H1 (cell line): ENCODE measurements at regions not wholly inside any gene's neighbourhood (a gene's known extent, or its start where the extent isn't known, plus 50 kb on each side); places are given as distances from the start of the nearest gene placed in this dataset.
A peak's percentile ranks its signal among the peaks of the same experiment; 100 is the strongest.

ENCODE experiments used
- CTCF ChIA-PET: fragments of 300-600 bp; sonication (Branson Sonifier 250); formaldehyde crosslinking; loops from one replicate; lab custom pipeline; 2021; ENCODE audit not compliant: partially characterized antibody; lab: Charles Lee
- POLR2A ChIA-PET: fragments of 300-600 bp; sonication (Branson Sonifier 250); formaldehyde crosslinking; loops from one replicate; lab custom pipeline; 2021; ENCODE audit warnings: inconsistent platforms; ENCODE audit not compliant: partially characterized antibody; lab: Charles Lee
- DNase-seq, 2 experiments: peaks; one replicate each; pipeline versions ENCODE4 v3.0.0 to v3.0.0-alpha.2; 2010 to 2022; ENCODE audit warnings: low spot score in 2 of 2, low read depth in 1 of 2, mixed read lengths in 1 of 2
- FAIRE-seq: peaks from 2 replicates; lab custom pipeline; 2011; peaks lifted over from hg19 to GRCh38; lab: Jason Lieb, UNC
- H2AFZ ChIP-seq: 2 replicates; pipeline ENCODE4 v1.8.1; 2012; ENCODE audit warnings: low read length, inconsistent platforms
- H2AK5ac ChIP-seq: 2 replicates; pipeline ENCODE4 v1.6.1; 2013; ENCODE audit warnings: low read depth, low read length
- H2BK120ac ChIP-seq: replicated peaks from 2 replicates; pipeline ENCODE3; 2013; ENCODE audit warnings: low read depth, low read length, inconsistent platforms
- H2BK12ac ChIP-seq: 2 replicates; pipeline ENCODE4 v1.6.1; 2013; ENCODE audit warnings: low read depth, low read length
- H2BK15ac ChIP-seq: 2 replicates; pipeline ENCODE4 v1.6.1; 2013; ENCODE audit warnings: low read length
- H2BK20ac ChIP-seq: 2 replicates; pipeline ENCODE4 v1.6.1; 2013; ENCODE audit warnings: low read length
- H2BK5ac ChIP-seq: 2 replicates; pipeline ENCODE4 v1.6.1; 2013; ENCODE audit warnings: low read depth, low read length
- H3K14ac ChIP-seq: 2 replicates; pipeline ENCODE4 v1.6.1; 2013; ENCODE audit warnings: inconsistent platforms; ENCODE audit not compliant: insufficient read length
- H3K18ac ChIP-seq: 2 replicates; pipeline ENCODE4 v1.6.1; 2013; ENCODE audit warnings: low read length; ENCODE audit errors: extremely low read depth
- H3K23ac ChIP-seq: 2 replicates; pipeline ENCODE4 v1.6.1; 2013; ENCODE audit warnings: inconsistent platforms; ENCODE audit not compliant: insufficient read length
- H3K23me2 ChIP-seq: 2 replicates; pipeline ENCODE4 v1.6.1; 2013; ENCODE audit warnings: low read depth, low read length
- H3K27ac ChIP-seq: 2 replicates; pipeline ENCODE4 v1.6.1; 2011; ENCODE audit warnings: low read depth, low read length, inconsistent platforms
- H3K27me3 ChIP-seq, 4 experiments: replicated peaks in 1 of 4; 1 replicate in 1 of 4; 2 replicates in 3 of 4; pipeline versions ENCODE4 v1.6.1 to v1.8.1; 2011 to 2013; ENCODE audit warnings: low read length in 3 of 4, mild to moderate bottlenecking in 3 of 4, inconsistent platforms in 2 of 4, mixed read lengths in 2 of 4, moderate library complexity in 1 of 4; ENCODE audit not compliant: control insufficient read depth in 3 of 4, insufficient read depth in 3 of 4; ENCODE audit errors: extremely low read depth in 1 of 4
- H3K36me3 ChIP-seq, 4 experiments: 2 replicates each; pipeline versions ENCODE4 v1.6.1 to v1.8.1; 2011 to 2013; ENCODE audit warnings: mild to moderate bottlenecking in 4 of 4, low read length in 3 of 4, moderate library complexity in 2 of 4, control low read depth in 1 of 4, inconsistent platforms in 1 of 4; ENCODE audit not compliant: insufficient read depth in 4 of 4, control insufficient read depth in 2 of 4
- H3K4ac ChIP-seq: replicated peaks from 2 replicates; pipeline ENCODE3; 2013; ENCODE audit warnings: low read length, low read depth, mixed read lengths, inconsistent platforms; ENCODE audit not compliant: insufficient read length
- H3K4me1 ChIP-seq, 4 experiments: replicated peaks in 1 of 4; 1 replicate in 1 of 4; 2 replicates in 3 of 4; pipeline versions ENCODE4 v1.6.1 to v1.8.1; 2011 to 2013; ENCODE audit warnings: low read length in 3 of 4, inconsistent platforms in 2 of 4, mixed read lengths in 1 of 4; ENCODE audit not compliant: insufficient read depth in 4 of 4, control insufficient read depth in 3 of 4
- H3K4me2 ChIP-seq, 2 experiments: 2 replicates each; pipeline versions ENCODE4 v1.6.1 to v1.8.1; 2011 to 2013; ENCODE audit warnings: low read depth in 2 of 2, low read length in 2 of 2, control low read depth in 1 of 2, inconsistent platforms in 1 of 2, mild to moderate bottlenecking in 1 of 2; ENCODE audit not compliant: insufficient read depth in 1 of 2
- H3K4me3 ChIP-seq, 4 experiments: fragments of 200-600, 300-600 bp in 1 of 4; sonication (generic), shearing (Covaris generic), sonication (Bioruptor Twin) in 1 of 4; 2 replicates each; pipeline versions ENCODE4 v1.5.1 to v1.8.1; 2011 to 2016; ENCODE audit warnings: low read length in 4 of 4, low read depth in 3 of 4, control low read depth in 2 of 4, inconsistent platforms in 2 of 4, mild to moderate bottlenecking in 2 of 4, mixed read lengths in 1 of 4, moderate library complexity in 1 of 4; ENCODE audit not compliant: insufficient read depth in 2 of 4; ENCODE audit errors: extremely low read depth in 1 of 4
- H3K56ac ChIP-seq: replicated peaks from 2 replicates; pipeline ENCODE3; 2013; ENCODE audit warnings: low read depth, mild to moderate bottlenecking, mixed read lengths, low read length, inconsistent platforms; ENCODE audit not compliant: insufficient read length
- H3K79me1 ChIP-seq: 2 replicates; pipeline ENCODE4 v1.6.1; 2013; ENCODE audit warnings: low read depth, low read length, control low read depth
- H3K79me2 ChIP-seq, 2 experiments: 2 replicates each; pipeline versions ENCODE4 v1.6.1 to v1.8.1; 2012 to 2013; ENCODE audit warnings: low read length in 2 of 2, mild to moderate bottlenecking in 2 of 2, inconsistent platforms in 1 of 2; ENCODE audit not compliant: insufficient read depth in 2 of 2, control insufficient read depth in 1 of 2
- H3K9ac ChIP-seq, 4 experiments: replicated peaks in 1 of 4; 1 replicate in 1 of 4; 2 replicates in 3 of 4; pipeline versions ENCODE4 v1.6.1 to v1.8.1; 2011 to 2013; ENCODE audit warnings: low read depth in 3 of 4, low read length in 3 of 4, control low read depth in 2 of 4, mild to moderate bottlenecking in 2 of 4, moderate library complexity in 2 of 4, inconsistent platforms in 1 of 4; ENCODE audit errors: extremely low read depth in 1 of 4
- H3K9me3 ChIP-seq, 2 experiments: 2 replicates each; pipeline versions ENCODE4 v1.6.1 to v1.8.1; 2012 to 2013; ENCODE audit warnings: mild to moderate bottlenecking in 2 of 2, moderate library complexity in 2 of 2, control low read depth in 1 of 2, inconsistent platforms in 1 of 2, low read depth in 1 of 2, low read length in 1 of 2, mixed read lengths in 1 of 2; ENCODE audit not compliant: insufficient read depth in 2 of 2
- H4K20me1 ChIP-seq, 2 experiments: replicated peaks in 1 of 2; 2 replicates each; pipeline versions ENCODE3 to v1.8.1; 2011 to 2013; ENCODE audit warnings: inconsistent platforms in 2 of 2, low read length in 2 of 2, mild to moderate bottlenecking in 1 of 2; ENCODE audit not compliant: insufficient read depth in 2 of 2, control insufficient read depth in 1 of 2
- H4K5ac ChIP-seq: 2 replicates; pipeline ENCODE4 v1.6.1; 2013; ENCODE audit warnings: low read length, low read depth, mixed read lengths, inconsistent platforms; ENCODE audit not compliant: insufficient read length
- H4K8ac ChIP-seq: 2 replicates; pipeline ENCODE4 v1.8.0; 2013; ENCODE audit warnings: mild to moderate bottlenecking, moderate library complexity, low read length, inconsistent platforms; ENCODE audit not compliant: insufficient read depth; ENCODE audit errors: extremely low read depth
- H4K91ac ChIP-seq: replicated peaks from 2 replicates; pipeline ENCODE3; 2013; ENCODE audit warnings: low read length, mixed read lengths, inconsistent platforms; ENCODE audit not compliant: insufficient read length
- BRCA1 ChIP-seq: IDR thresholded peaks from 2 replicates; pipeline ENCODE4 v1.6.1; 2012; ENCODE audit warnings: low read depth, low read length, improper control_type of control experiment
- HDAC2 ChIP-seq, 2 experiments: fragments of 300-600 bp in 1 of 2; sonication (generic) in 1 of 2; IDR thresholded peaks; 2 replicates each; pipeline ENCODE4 v1.6.1; 2011 to 2012; ENCODE audit warnings: low read depth in 2 of 2, low read length in 2 of 2, mild to moderate bottlenecking in 2 of 2, moderate library complexity in 2 of 2, borderline replicate concordance in 1 of 2, inconsistent platforms in 1 of 2
- KDM5A ChIP-seq: fragments of 200-600 bp; IDR thresholded peaks from 2 replicates; pipeline ENCODE4 v1.7.1; 2012; ENCODE audit warnings: mild to moderate bottlenecking, low read length, inconsistent platforms, mixed read lengths
- SIN3A ChIP-seq, 2 experiments: IDR thresholded peaks in 1 of 2; conservative IDR thresholded peaks in 1 of 2; 2 replicates each; pipeline ENCODE4 v1.6.1; 2011 to 2012; ENCODE audit warnings: low read length in 2 of 2, improper control_type of control experiment in 1 of 2, low read depth in 1 of 2, mild to moderate bottlenecking in 1 of 2
- SP1 ChIP-seq: IDR thresholded peaks from 2 replicates; pipeline ENCODE4 v1.6.1; 2011; ENCODE audit warnings: low read depth, low read length
- TBP ChIP-seq: IDR thresholded peaks from 2 replicates; pipeline ENCODE4 v1.6.1; 2011; ENCODE audit warnings: low read depth, low read length, improper control_type of control experiment
- YY1 ChIP-seq: IDR thresholded peaks from 2 replicates; pipeline ENCODE4 v1.6.1; 2011; ENCODE audit warnings: low read depth, mild to moderate bottlenecking, low read length
- ZNF274 ChIP-seq: IDR thresholded peaks from 2 replicates; pipeline ENCODE4 v1.7.0; 2012; ENCODE audit warnings: low read length, borderline replicate concordance; ENCODE audit errors: extremely low read depth
- WGBS, 2 experiments: shearing (Covaris generic) in 1 of 2; methylation state at CpG; one replicate each; pipeline versions ENCODE4 v1.1.6 to v1.1.7; 2013 to 2015; ENCODE audit warnings: low lambda C conversion rate in 2 of 2, mixed read lengths in 2 of 2, inconsistent platforms in 1 of 2, low coverage in 1 of 2, missing lambda C conversion rate in 1 of 2; ENCODE audit not compliant: insufficient replicate concordance in 2 of 2, insufficient coverage in 1 of 2, insufficient read length in 1 of 2; ENCODE audit errors: extremely low coverage in 1 of 2, missing lambda C conversion rate in 1 of 2; 5-methylcytosine and 5-hydroxymethylcytosine counted together
- TF ChIP-seq, protein P1 (sequence below): IDR thresholded peaks from 2 replicates; pipeline ENCODE4 v1.6.1; 2012; ENCODE audit warnings: inconsistent platforms

- Histone ChIP-seq H3K9me3 (no peaks in the 10 kb centered on the region), H3K18ac (peak overlapping the region; percentile 62; the same call in 1 of the 2 replicates), H3K4ac (no peak overlapping the region), H3K14ac (no peak overlapping the region), H2BK20ac (no peak overlapping the region), H4K8ac (no peak overlapping the region), H4K91ac (no peak overlapping the region), H3K23ac (no peak overlapping the region), H2BK15ac (no peak overlapping the region), H3K36me3 (no peaks in the 10 kb centered on the region), H3K56ac (no peak overlapping the region), H2BK5ac (peak overlapping the region; percentile 41; the same call in 1 of the 2 replicates), H4K5ac (no peak overlapping the region), H4K20me1 (no peaks in the 10 kb centered on the region), H3K4me2 (peak overlapping the region in 1 of 2 experiments; percentile 29; a peak in 1 of 4 replicates), H2AFZ (no peak overlapping the region), H3K27ac (no peak overlapping the region), H3K9ac (no peak overlapping the region), H3K23me2 (no peaks in the 10 kb centered on the region), H3K4me3 (no peak overlapping the region), H2AK5ac (no peak overlapping the region), H3K79me2 (no peaks in the 10 kb centered on the region), H3K4me1 (peaks cover 0 to 21% (median 8%) of the 10 kb centered on the region in 4 experiments; a peak in 5 of 7 replicates), H2BK12ac (no peak overlapping the region; the same call in 1 of the 2 replicates), H3K27me3 (no peaks in the 10 kb centered on the region), H2BK120ac (peak overlapping the region; percentile 14), H3K79me1 (no peaks in the 10 kb centered on the region)
- FAIRE-seq: no peak
- WGBS, 2 experiments: 73% methylated on average over 6 of the region's 6 CpGs; no CpG with 5 or more reads in 1 of the 2 experiments
- ChIA-PET CTCF (interaction anchor here (0.7 to 5.2 kb wide), 10 partner anchors 13 to 313 kb away, joined by 3 to 22 read pairs (median 4); no protein-coding TSS in a partner anchor), POLR2A (no interaction called here)
- no peak for DNase-seq
- TF ChIP-seq BRCA1 (no peak), ZNF274 (no peak), SP1 (no peak), SIN3A (conservative IDR thresholded peaks at IDR 0.05 in 1 of 2, IDR thresholded peaks at IDR 0.05 in 1 of 2; ENCODE audit: low read depth in 1 of 2, low read length in 2 of 2) (no peak), HDAC2 (IDR thresholded peaks at IDR 0.05; ENCODE audit: borderline replicate concordance in 1 of 2, low read depth in 2 of 2, low read length in 2 of 2) (no peak), YY1 (no peak), KDM5A (no peak), TBP (no peak)
- TF ChIP-seq, protein P1, sequence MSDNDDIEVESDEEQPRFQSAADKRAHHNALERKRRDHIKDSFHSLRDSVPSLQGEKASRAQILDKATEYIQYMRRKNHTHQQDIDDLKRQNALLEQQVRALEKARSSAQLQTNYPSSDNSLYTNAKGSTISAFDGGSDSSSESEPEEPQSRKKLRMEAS: no peak
Measured at GRCh38 chr3:8113626-8114025, 388.0 kb upstream of the LMCD1 start.
